H9 (cell line): ENCODE measurements at regions not wholly inside any gene's neighbourhood (a gene's known extent, or its start where the extent isn't known, plus 50 kb on each side); places are given as distances from the start of the nearest gene placed in this dataset.

Source experiments
- DNase-seq: peaks from one replicate; pipeline ENCODE4 v3.0.0-alpha.2; 2017
- H2AFZ ChIP-seq: one replicate; pipeline ENCODE4 v1.6.1; 2013; ENCODE audit warnings: mild to moderate bottlenecking, low read length, control low read depth, moderate library complexity
- H2AK5ac ChIP-seq: 2 replicates; pipeline ENCODE4 v1.6.1; 2013; ENCODE audit warnings: low read length, control low read depth, mixed read lengths; ENCODE audit not compliant: insufficient read length
- H2BK120ac ChIP-seq: one replicate; pipeline ENCODE4 v1.6.1; 2013; ENCODE audit warnings: low read depth, mild to moderate bottlenecking, low read length, control low read depth, inconsistent platforms; ENCODE audit not compliant: poor library complexity, severe bottlenecking
- H2BK12ac ChIP-seq: 2 replicates; pipeline ENCODE4 v1.6.1; 2013; ENCODE audit warnings: low read length, control low read depth, mixed read lengths, low read depth; ENCODE audit not compliant: insufficient read length
- H2BK15ac ChIP-seq: 2 replicates; pipeline ENCODE4 v1.6.1; 2013; ENCODE audit warnings: low read depth, low read length, control low read depth
- H2BK20ac ChIP-seq: one replicate; pipeline ENCODE4 v1.6.1; 2013; ENCODE audit warnings: low read depth, mild to moderate bottlenecking, low read length, control low read depth, inconsistent platforms; ENCODE audit not compliant: poor library complexity, severe bottlenecking
- H2BK5ac ChIP-seq: 2 replicates; pipeline ENCODE4 v1.6.1; 2013; ENCODE audit warnings: low read length, control low read depth, mixed read lengths; ENCODE audit not compliant: insufficient read length
- H3K14ac ChIP-seq: 2 replicates; pipeline ENCODE4 v1.6.1; 2013; ENCODE audit warnings: low read length, control low read depth; ENCODE audit not compliant: insufficient read depth
- H3K18ac ChIP-seq: 2 replicates; pipeline ENCODE4 v1.6.1; 2013; ENCODE audit warnings: low read depth, mild to moderate bottlenecking, mixed read lengths, low read length, control low read depth; ENCODE audit not compliant: insufficient read length
- H3K23ac ChIP-seq: 2 replicates; pipeline ENCODE4 v1.6.1; 2013; ENCODE audit warnings: low read length, control low read depth, mixed read lengths, low read depth; ENCODE audit not compliant: insufficient read length
- H3K23me2 ChIP-seq: 2 replicates; pipeline ENCODE4 v1.6.1; 2013; ENCODE audit warnings: low read depth, mild to moderate bottlenecking, mixed read lengths, low read length, control low read depth; ENCODE audit not compliant: insufficient read length, poor library complexity, severe bottlenecking
- H3K27ac ChIP-seq: 2 replicates; pipeline ENCODE4 v1.5.1; 2013; ENCODE audit warnings: low read length, control low read depth, mixed read lengths, low read depth; ENCODE audit not compliant: insufficient read length
- H3K27me3 ChIP-seq: 2 replicates; pipeline ENCODE4 v1.6.1; 2013; ENCODE audit warnings: low read length, control low read depth, inconsistent platforms; ENCODE audit not compliant: insufficient read depth
- H3K4ac ChIP-seq: 2 replicates; pipeline ENCODE4 v1.6.1; 2013; ENCODE audit warnings: low read depth, mild to moderate bottlenecking, control low read depth, inconsistent platforms, low read length, moderate library complexity
- H3K4me1 ChIP-seq: 2 replicates; pipeline ENCODE4 v1.6.1; 2013; ENCODE audit warnings: low read length, control low read depth, inconsistent platforms; ENCODE audit not compliant: insufficient read depth
- H3K4me2 ChIP-seq: 2 replicates; pipeline ENCODE4 v1.6.1; 2013; ENCODE audit warnings: low read length, control low read depth, mixed read lengths; ENCODE audit not compliant: insufficient read length, insufficient read depth
- H3K56ac ChIP-seq: 2 replicates; pipeline ENCODE4 v1.6.1; 2013; ENCODE audit warnings: low read depth, mild to moderate bottlenecking, mixed read lengths, low read length, control low read depth; ENCODE audit not compliant: insufficient read length
- H3K79me1 ChIP-seq: 2 replicates; pipeline ENCODE4 v1.6.1; 2013; ENCODE audit warnings: low read depth, mild to moderate bottlenecking, moderate library complexity, low read length, control low read depth, inconsistent platforms; ENCODE audit not compliant: insufficient read depth, poor library complexity, severe bottlenecking
- H3K79me2 ChIP-seq: 2 replicates; pipeline ENCODE4 v1.6.1; 2013; ENCODE audit warnings: low read length, control low read depth, inconsistent platforms; ENCODE audit not compliant: insufficient read depth
- H3K9ac ChIP-seq: 2 replicates; pipeline ENCODE4 v1.6.1; 2013; ENCODE audit warnings: low read length, control low read depth, mixed read lengths; ENCODE audit not compliant: insufficient read length; ENCODE audit errors: extremely low read depth
- H3K9me3 ChIP-seq: one replicate; pipeline ENCODE4 v1.6.1; 2013; ENCODE audit warnings: low read depth, low read length, inconsistent platforms; ENCODE audit not compliant: control insufficient read depth
- H3T11ph ChIP-seq: one replicate; pipeline ENCODE4 v1.6.1; 2013; ENCODE audit warnings: mild to moderate bottlenecking, low read length, control low read depth, inconsistent platforms
- H4K20me1 ChIP-seq: one replicate; pipeline ENCODE4 v1.6.1; 2013; ENCODE audit not compliant: control insufficient read depth, insufficient read length, insufficient read depth
- H4K5ac ChIP-seq: 2 replicates; pipeline ENCODE4 v1.6.1; 2013; ENCODE audit warnings: low read depth, mild to moderate bottlenecking, mixed read lengths, low read length, control low read depth; ENCODE audit not compliant: insufficient read length
- H4K8ac ChIP-seq: replicated peaks from 2 replicates; pipeline ENCODE4 v1.6.1; 2013; ENCODE audit warnings: low read length, control low read depth, mixed read lengths, low read depth; ENCODE audit not compliant: insufficient read length
- H4K91ac ChIP-seq: 2 replicates; pipeline ENCODE4 v1.6.1; 2013; ENCODE audit warnings: low read depth, mild to moderate bottlenecking, moderate library complexity, mixed read lengths, low read length, control low read depth; ENCODE audit not compliant: insufficient read length
- H3K27ac Mint-ChIP-seq, 3 experiments: 2 replicates in 2 of 3; 3 replicates in 1 of 3; pipeline ENCODE4 v1.8.0; 2020 to 2021; ENCODE audit warnings: mixed read lengths in 3 of 3, mild to moderate bottlenecking in 1 of 3, moderate library complexity in 1 of 3
- H3K27me3 Mint-ChIP-seq: 2 replicates; pipeline ENCODE4 v1.8.0; 2021; ENCODE audit warnings: low read depth, mild to moderate bottlenecking, moderate library complexity, mixed read lengths
- H3K36me3 Mint-ChIP-seq, 3 experiments: 2 replicates in 2 of 3; 3 replicates in 1 of 3; pipeline ENCODE4 v1.8.0; 2020 to 2021; ENCODE audit warnings: low read depth in 3 of 3, mixed read lengths in 3 of 3; ENCODE audit not compliant: insufficient read depth in 1 of 3
- H3K4me1 Mint-ChIP-seq, 2 experiments: 2 replicates each; pipeline ENCODE4 v1.8.0; 2020; ENCODE audit warnings: mixed read lengths in 2 of 2
- H3K4me3 Mint-ChIP-seq, 2 experiments: 2 replicates in 1 of 2; 3 replicates in 1 of 2; pipeline ENCODE4 v1.8.0; 2020 to 2021; ENCODE audit warnings: mild to moderate bottlenecking in 2 of 2, mixed read lengths in 2 of 2, moderate library complexity in 1 of 2
- H3K9me3 Mint-ChIP-seq, 2 experiments: 2 replicates in 1 of 2; 3 replicates in 1 of 2; pipeline ENCODE4 v1.8.0; 2020; ENCODE audit warnings: mild to moderate bottlenecking in 2 of 2, mixed read lengths in 2 of 2, moderate library complexity in 1 of 2
- WGBS: extraction: QIAGEN DNeasy Blood & Tissue Kit; methylation state at CpG from one replicate; pipeline ENCODE4 v1.1.7; 2013; ENCODE audit warnings: missing lambda C conversion rate, low lambda C conversion rate, mixed read lengths; ENCODE audit not compliant: insufficient read length; ENCODE audit errors: extremely low coverage; 5-methylcytosine and 5-hydroxymethylcytosine counted together
- TF ChIP-seq, protein P1 (sequence below): fragments of 200-600 bp; sonication (generic); conservative IDR thresholded peaks from 3 replicates; pipeline ENCODE4 v1.8.0; 2021; ENCODE audit warnings: antibody characterized with exemption, mild to moderate bottlenecking

DNA sequence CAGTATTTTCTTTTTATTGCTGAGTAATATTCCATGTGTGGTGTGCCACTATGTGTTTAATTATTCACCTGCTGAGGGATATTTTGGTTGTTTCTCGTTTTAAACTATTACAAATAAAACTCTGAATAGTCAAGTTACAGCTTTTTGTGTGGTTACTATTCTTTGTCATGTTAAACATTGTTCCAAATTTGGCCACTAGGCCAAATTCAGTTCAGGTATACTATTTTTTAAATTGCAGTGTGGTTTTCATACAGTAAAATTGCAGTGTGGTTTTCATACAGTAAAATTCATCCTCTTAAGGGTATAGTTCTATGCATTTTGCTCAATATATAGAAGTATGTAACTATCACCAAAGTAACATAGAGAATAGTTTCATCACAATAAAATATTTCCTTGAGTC, 97.4 kb upstream of the FAM3C start:
- no peak overlapping the region for H3K23ac ChIP-seq

More for the DNA sequence above, 97.4 kb upstream of the FAM3C start:
- Histone ChIP-seq H4K5ac (no peak overlapping the region), H3K23me2 (no peaks in the 10 kb centered on the region), H3K27ac (no peak overlapping the region), H3K4me2 (no peak overlapping the region), H3K9ac (no peak overlapping the region), H4K8ac (no peak overlapping the region), H3K9me3 (no peaks in the 10 kb centered on the region), H2AK5ac (no peak overlapping the region), H3K56ac (no peak overlapping the region), H3K79me2 (no peaks in the 10 kb centered on the region), H3T11ph (no peak overlapping the region), H3K79me1 (no peaks in the 10 kb centered on the region), H3K4me1 (peaks cover 3% of the 10 kb centered on the region; the same call in 1 of the 2 replicates), H4K91ac (no peak overlapping the region), H3K4ac (no peak overlapping the region), H4K20me1 (no peaks in the 10 kb centered on the region), H2AFZ (no peak overlapping the region), H2BK120ac (no peak overlapping the region), H2BK12ac (no peak overlapping the region), H3K14ac (no peak overlapping the region), H2BK20ac (no peak overlapping the region), H2BK5ac (no peak overlapping the region), H2BK15ac (no peak overlapping the region), H3K18ac (no peak overlapping the region), H3K27me3 (no peaks in the 10 kb centered on the region)
- no peak for DNase-seq
- H3K9me3 Mint-ChIP-seq = peaks cover 8 to 10% of the 10 kb centered on the region in 2 experiments; a peak in 4 of 5 replicates
- TF ChIP-seq, protein P1, sequence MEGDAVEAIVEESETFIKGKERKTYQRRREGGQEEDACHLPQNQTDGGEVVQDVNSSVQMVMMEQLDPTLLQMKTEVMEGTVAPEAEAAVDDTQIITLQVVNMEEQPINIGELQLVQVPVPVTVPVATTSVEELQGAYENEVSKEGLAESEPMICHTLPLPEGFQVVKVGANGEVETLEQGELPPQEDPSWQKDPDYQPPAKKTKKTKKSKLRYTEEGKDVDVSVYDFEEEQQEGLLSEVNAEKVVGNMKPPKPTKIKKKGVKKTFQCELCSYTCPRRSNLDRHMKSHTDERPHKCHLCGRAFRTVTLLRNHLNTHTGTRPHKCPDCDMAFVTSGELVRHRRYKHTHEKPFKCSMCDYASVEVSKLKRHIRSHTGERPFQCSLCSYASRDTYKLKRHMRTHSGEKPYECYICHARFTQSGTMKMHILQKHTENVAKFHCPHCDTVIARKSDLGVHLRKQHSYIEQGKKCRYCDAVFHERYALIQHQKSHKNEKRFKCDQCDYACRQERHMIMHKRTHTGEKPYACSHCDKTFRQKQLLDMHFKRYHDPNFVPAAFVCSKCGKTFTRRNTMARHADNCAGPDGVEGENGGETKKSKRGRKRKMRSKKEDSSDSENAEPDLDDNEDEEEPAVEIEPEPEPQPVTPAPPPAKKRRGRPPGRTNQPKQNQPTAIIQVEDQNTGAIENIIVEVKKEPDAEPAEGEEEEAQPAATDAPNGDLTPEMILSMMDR = no peak; the same call in 2 of the 3 replicates
- no CpG with 5 or more reads among the region's 1 CpG for WGBS
- peaks cover 15 to 17% of the 10 kb centered on the region in 2 experiments for H3K4me1 Mint-ChIP-seq
- no peaks in the 10 kb centered on the region for H3K27me3 Mint-ChIP-seq
- no peak overlapping the region for H3K4me3 Mint-ChIP-seq
- peaks cover 8 to 11% (median 8%) of the 10 kb centered on the region in 3 experiments; a peak in 5 of 7 replicates for H3K36me3 Mint-ChIP-seq
- no peak overlapping the region for H3K27ac Mint-ChIP-seq
